ENCODE measurements at regions not wholly inside any gene's neighbourhood (a gene's known extent, or its start where the extent isn't known, plus 50 kb on each side); places are given as distances from the start of the nearest gene placed in this dataset.
A peak's percentile ranks its signal among the peaks of the same experiment; 100 is the strongest.
"Not testable (repeated sequence)": the region's sequence is repeated elsewhere in the genome, so short reads cannot be mapped to it uniquely, and the experiment has no call there.

DNA sequence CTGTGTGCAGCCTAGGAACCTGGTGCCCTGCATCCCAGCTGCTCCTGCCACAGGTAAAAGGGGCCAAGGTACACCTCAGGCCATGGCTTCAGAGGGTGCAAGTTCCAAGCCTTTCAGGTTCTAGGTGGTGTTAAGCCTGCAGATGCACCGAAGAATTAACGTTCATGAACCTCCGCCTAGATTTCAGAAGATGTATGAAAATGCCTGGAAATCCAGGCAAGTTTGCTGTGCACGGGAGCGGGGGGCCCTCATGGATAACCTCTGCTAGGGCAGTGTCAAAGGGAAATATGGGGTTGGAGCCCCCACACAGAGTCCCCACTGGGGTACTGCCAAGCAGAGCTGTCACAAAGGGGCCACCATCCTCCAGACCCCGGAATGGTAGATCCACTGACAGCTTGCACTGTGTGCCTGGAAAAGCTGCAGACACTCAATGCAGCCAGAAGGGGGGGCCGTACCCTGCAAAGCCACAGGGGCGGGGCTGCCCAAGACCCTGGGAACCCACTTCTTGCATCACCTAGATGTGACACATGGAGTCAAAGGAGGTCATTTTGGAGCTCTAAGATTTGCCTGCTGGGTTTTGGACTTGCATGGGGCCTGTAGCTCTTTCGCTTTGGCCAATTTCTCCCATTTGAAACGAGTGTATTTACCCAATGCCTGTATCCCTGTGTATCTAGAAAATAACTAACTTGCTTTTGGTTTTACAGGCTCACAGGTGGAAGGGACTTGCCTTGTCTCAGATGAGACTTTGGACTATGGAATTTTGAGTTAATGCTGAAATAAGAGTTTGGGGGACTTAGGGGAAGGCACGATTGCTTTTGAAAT is 145.2 kb upstream of the C1QTNF3 start:
- not testable (repeated sequence) for DNase-seq (ENCODE audit: low read depth, low spot score); H3K27ac ChIP-seq

GRCh38 chr5:34189246-34189645 is 146.2 kb upstream of the C1QTNF3 start:
- H3K27ac ChIP-seq; DNase-seq (ENCODE audit: low read depth, low spot score): not testable (repeated sequence)

DNA sequence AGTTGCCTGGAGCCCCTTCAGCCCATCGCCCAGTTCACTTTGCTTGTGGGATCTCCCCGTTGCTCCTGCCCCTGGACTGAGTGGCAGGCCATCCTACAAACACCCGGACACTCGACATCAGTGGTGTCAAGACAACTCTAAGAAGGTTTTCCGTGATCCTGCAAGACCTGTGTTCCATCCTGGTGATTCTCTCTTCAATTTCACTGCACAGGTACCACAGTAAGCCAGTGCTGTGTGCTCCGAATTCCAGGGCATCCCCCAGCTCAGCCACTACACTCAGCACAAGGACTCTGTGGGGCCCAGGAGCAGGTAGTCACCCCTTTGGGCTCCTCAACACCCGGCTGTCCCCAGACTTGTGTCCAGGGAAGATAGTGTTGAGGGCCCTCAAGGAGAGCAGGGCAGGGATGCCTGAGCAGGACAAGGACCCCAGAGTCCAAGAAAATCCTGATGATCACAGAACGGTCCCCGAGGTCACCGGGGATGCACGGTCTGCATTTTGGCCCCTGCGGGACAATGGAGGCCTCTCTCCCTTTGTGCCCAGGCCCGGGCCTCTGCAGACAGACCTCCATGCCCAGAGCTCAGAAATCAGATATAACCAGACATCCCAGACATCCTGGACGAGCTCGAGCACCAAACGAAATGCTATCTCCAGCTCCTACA is 146.9 kb upstream of the C1QTNF3 start:
- DNase-seq (ENCODE audit: low read depth, low spot score); H3K27ac ChIP-seq: not testable (repeated sequence)

DNA sequence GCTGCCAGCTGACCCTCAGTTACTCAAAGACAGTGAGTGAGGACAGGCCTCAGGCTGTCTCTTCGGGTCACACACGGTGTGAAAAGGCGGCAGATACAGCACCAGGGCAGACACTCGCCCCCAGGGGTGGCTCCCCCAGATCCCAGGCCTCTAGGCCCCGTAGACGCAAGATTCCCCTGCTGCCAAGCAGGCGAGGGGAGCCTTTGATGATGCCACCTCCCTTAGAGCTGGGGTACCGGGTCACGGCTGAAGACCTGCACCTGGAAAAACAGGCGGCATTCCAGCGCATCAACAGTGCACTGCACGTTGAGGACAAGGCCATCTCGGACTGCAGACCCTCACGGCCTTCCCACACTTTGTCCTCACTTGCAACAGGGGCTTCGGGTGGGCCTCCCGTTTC is 147.5 kb upstream of the C1QTNF3 start:
- not testable (repeated sequence) for DNase-seq (ENCODE audit: low read depth, low spot score); H3K27ac ChIP-seq

- not testable (repeated sequence) for H3K27ac ChIP-seq; DNase-seq (ENCODE audit: low read depth, low spot score)
These were observed 148.3 kb upstream of the C1QTNF3 start for GRCh38 chr5:34191279-34191744.

DNA sequence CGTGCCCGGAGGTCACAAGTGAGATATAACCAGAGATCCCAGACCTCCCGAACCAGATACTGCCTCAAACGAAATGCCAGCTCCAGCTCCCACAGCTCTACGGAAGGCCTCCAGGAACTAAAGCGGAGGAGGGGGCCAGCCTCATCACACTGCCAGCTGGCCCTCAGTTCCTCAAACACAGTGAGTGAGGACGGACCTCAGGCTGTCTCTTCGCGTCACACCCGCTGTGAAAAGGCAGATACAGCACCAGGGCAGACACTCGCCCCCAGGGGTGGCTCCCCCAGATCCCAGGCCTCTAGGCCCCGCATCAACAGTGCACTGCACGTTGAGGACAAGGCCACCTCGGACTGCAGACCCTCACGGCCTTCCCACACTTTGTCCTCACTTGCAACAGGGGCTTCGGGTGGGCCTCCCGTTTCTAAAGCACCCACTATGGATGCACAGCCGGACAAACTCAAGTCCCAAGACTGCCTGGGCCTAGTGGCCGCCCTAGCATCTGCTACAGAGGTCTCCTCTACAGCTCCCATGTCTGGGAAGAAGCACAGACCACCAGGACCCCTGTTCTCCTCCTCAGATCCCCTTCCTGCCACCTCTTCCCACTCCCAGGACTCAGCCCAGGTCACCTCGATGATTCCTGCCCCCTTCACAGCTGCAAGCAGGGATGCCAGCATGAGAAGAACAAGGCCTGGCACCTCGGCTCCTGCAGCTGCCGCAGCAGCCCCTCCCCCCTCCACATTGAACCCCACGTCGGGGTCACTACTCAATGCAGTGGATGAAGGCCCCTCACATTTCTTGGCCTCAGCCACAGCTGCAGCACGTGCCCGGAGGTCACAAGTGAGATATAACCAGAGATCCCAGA is 149.3 kb upstream of the C1QTNF3 start:
- DNase-seq (ENCODE audit: low read depth, low spot score); H3K27ac ChIP-seq: not testable (repeated sequence)

DNA sequence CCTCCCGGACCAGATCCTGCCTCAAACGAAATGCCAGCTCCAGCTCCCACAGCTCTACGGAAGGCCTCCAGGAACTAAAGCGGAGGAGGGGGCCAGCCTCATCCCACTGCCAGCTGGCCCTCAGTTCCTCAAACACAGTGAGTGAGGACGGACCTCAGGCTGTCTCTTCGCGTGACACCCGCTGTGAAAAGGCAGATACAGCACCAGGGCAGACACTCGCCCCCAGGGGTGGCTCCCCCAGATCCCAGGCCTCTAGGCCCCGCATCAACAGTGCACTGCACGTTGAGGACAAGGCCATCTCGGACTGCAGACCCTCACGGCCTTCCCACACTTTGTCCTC is 149.9 kb upstream of the C1QTNF3 start:
- not testable (repeated sequence) for DNase-seq (ENCODE audit: low read depth, low spot score); H3K27ac ChIP-seq

DNA sequence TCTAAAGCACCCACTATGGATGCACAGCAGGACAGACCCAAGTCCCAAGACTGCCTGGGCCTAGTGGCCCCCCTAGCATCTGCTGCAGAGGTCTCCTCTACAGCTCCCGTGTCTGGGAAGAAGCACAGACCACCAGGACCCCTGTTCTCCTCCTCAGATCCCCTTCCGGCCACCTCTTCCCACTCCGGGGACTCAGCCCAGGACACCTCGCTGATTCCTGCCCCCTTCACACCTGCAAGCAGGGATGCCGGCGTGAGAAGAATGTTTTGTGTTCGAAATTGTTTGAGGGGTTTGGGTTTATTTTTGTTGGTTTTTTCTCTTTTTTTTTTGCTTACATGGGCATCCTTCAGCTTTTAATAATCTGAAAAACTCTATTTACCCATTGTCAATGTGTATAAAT is 150.3 kb upstream of the C1QTNF3 start:
- not testable (repeated sequence) for H3K27ac ChIP-seq; DNase-seq (ENCODE audit: low read depth, low spot score)

DNA sequence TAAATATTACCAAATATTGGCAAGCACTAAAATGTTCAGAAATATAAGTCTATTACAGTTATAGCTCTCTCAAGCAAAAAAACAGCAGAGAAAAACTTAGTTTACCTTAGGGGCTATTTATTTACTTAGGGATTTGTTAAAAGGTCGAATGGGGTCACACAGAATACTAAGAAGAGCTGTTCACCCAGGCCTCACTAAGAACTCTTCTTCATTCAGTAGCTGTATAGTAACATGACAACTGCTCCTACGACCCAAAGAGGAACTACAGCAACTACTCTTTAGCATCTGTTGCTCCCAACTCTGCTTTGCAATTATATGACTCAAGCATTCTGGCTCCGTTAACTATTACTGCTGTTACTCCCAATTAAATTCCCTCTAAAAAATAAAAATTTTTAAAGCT is 150.8 kb upstream of the C1QTNF3 start:
- not testable (repeated sequence) for DNase-seq (ENCODE audit: low read depth, low spot score); H3K27ac ChIP-seq

- not testable (repeated sequence) for H3K27ac ChIP-seq; DNase-seq (ENCODE audit: low read depth, low spot score)
These were observed 153.1 kb upstream of the C1QTNF3 start for GRCh38 chr5:34196091-34196490.

DNA sequence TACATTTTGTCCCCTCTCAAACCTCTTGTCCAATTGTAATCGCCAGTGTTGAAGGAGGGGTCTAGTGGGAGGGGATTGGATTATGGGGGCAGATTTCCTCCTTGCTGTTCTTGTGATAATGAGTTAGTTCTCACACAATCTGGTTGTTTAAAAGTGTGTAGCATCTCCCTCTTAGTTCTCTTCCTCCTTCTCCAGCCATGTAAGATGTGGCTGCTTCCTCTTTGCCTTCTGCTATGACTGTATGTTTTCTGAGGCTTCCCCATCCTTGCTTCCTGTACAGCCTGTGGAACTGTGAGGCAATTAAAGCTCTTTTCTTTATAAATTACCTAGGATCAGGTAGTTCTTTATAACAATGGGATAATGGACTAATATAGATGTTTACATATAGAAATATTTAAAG is 162.3 kb upstream of the C1QTNF3 start:
- DNase-seq (ENCODE audit: low read depth, low spot score); H3K27ac ChIP-seq: not testable (repeated sequence)

DNA sequence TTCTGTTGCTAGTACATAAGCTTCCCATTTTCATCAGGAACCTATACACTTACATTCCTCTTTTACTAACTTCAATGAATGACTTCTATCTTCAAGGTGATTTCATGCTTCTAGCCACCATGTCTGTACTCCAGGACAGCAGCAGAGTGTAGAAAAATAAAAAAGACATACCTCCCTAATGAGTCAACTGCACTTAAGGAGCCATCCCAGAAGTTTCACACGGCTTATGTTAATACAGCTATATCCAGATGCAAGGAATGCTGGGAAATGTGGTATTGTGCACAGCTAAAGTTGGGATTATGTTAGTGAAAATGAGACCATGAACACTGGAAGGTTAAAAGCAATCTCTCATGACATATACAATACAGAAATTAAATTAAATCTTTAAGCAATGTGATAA is 174.4 kb upstream of the C1QTNF3 start:
- not testable (repeated sequence) for DNase-seq (ENCODE audit: low read depth, low spot score); H3K27ac ChIP-seq

GRCh38 chr5:34221329-34222073 is 178.5 kb upstream of the C1QTNF3 start:
- not testable (repeated sequence) for DNase-seq (ENCODE audit: low read depth, low spot score); H3K27ac ChIP-seq

- DNase-seq (ENCODE audit: low read depth, low spot score); H3K27ac ChIP-seq: not testable (repeated sequence)
These were observed 180.1 kb upstream of the C1QTNF3 start for GRCh38 chr5:34223158-34223557.

DNA sequence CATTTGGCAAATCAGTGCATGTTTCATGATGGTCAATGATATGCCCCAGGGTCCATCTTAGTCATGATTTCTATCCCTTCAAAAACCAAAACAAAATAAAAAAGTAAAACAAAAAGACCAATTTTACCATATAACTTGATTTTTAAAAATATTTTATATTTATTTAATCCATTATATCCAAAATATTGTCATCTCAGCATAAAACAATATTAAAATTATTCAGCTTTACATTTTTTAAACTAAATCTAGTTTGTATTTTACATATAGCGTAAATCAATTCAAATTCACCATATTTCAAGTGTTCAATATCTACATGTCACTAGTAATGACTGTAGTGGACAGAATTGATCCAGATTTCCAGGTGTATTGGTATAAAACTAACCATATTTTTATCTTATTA is 187.4 kb upstream of the C1QTNF3 start:
- DNase-seq (ENCODE audit: low read depth, low spot score); H3K27ac ChIP-seq: not testable (repeated sequence)

GRCh38 chr5:34243802-34244201 is 200.8 kb upstream of the C1QTNF3 start:
- H3K27ac ChIP-seq, result peak overlapping the region; percentile 45
- not testable (repeated sequence) for DNase-seq (ENCODE audit: low read depth, low spot score)

GRCh38 chr5:34244281-34245031 is 201.4 kb upstream of the C1QTNF3 start:
- peak overlapping the region; percentile 45 for H3K27ac ChIP-seq
- DNase-seq (ENCODE audit: low read depth, low spot score), result peak; percentile 14

DNA sequence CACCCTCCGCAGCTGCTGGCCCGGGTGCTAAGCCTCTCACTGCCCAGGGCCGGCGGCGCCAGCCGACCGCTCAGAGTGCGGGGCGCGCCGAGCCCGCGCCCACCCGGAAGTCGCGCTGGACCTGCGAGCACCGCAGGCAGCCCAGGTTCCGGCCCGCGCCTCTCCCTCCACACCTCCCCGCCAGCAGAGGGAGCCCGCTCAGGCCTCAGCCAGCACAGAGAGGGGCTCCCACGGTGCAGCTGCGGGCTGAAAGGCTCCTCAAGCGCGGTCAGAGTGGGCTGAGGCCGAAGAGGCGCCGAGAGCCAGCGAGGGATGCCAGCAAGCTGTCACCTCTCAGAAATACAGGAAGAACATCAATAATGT is 202.0 kb upstream of the C1QTNF3 start:
- not testable (repeated sequence) for DNase-seq (ENCODE audit: low read depth, low spot score)
- peak overlapping the region; percentile 45 for H3K27ac ChIP-seq

GRCh38 chr5:34245813-34246212 is 202.8 kb upstream of the C1QTNF3 start:
- H3K27ac ChIP-seq, result peak overlapping the region; percentile 45

More at GRCh38 chr5:34245813-34246212, 202.8 kb upstream of the C1QTNF3 start:
- DNase-seq (ENCODE audit: low read depth, low spot score), result peak; percentile 55
